Endothelial cell of umbilical vein (primary cell): ENCODE measurements at regions not wholly inside any gene's neighbourhood (a gene's known extent, or its start where the extent isn't known, plus 50 kb on each side); places are given as distances from the start of the nearest gene placed in this dataset.

Experiments used
- BruUV-seq: library from RNA; stranded (reverse); fragments of 400-500 nt; replicated peaks from 2 replicates; lab custom pipeline; 2021; lab: Mats Ljungman, UMichigan
- CTCF ChIA-PET: fragments of 300-600, 350-600 bp; sonication (Branson Sonifier 250); formaldehyde crosslinking; loops from one replicate; lab custom pipeline; 2021; ENCODE audit warnings: antibody characterized with exemption, inconsistent platforms; lab: Charles Lee
- POLR2A ChIA-PET: fragments of 300-600, 350-600 bp; sonication (Branson Sonifier 250); formaldehyde crosslinking; loops from one replicate; lab custom pipeline; 2021; ENCODE audit warnings: antibody characterized with exemption, inconsistent platforms; lab: Charles Lee
- DNase-seq: peaks from one replicate; pipeline ENCODE4 v3.0.0-alpha.2; 2011; ENCODE audit warnings: low read depth, low spot score
- FAIRE-seq: peaks from 2 replicates; lab custom pipeline; 2011; peaks lifted over from hg19 to GRCh38; lab: Jason Lieb, UNC
- H2AFZ ChIP-seq: 2 replicates; pipeline ENCODE4 v1.6.0; 2012; ENCODE audit warnings: low read depth, low read length, control low read depth, inconsistent platforms
- H3K27ac ChIP-seq: 2 replicates; pipeline ENCODE4 v1.5.1; 2011; ENCODE audit warnings: low read depth, mild to moderate bottlenecking, control low read depth, low read length, moderate library complexity; ENCODE audit not compliant: insufficient read depth
- H3K27me3 ChIP-seq, 2 experiments: 2 replicates each; pipeline versions ENCODE4 v1.6.0 to v1.6.1; 2011; ENCODE audit warnings: low read length in 2 of 2, mixed read lengths in 1 of 2; ENCODE audit not compliant: control insufficient read depth in 2 of 2, insufficient read depth in 2 of 2
- H3K36me3 ChIP-seq, 2 experiments: 2 replicates in 1 of 2; 3 replicates in 1 of 2; pipeline ENCODE4 v1.5.1; 2011; ENCODE audit warnings: low read length in 2 of 2, mild to moderate bottlenecking in 1 of 2, moderate library complexity in 1 of 2; ENCODE audit not compliant: control insufficient read depth in 2 of 2, insufficient read depth in 2 of 2; ENCODE audit errors: extremely low read depth in 1 of 2
- H3K4me1 ChIP-seq: 3 replicates; pipeline ENCODE4 v1.5.1; 2011; ENCODE audit warnings: mild to moderate bottlenecking, low read length; ENCODE audit not compliant: control insufficient read depth, insufficient read depth; ENCODE audit errors: extremely low read depth
- H3K4me2 ChIP-seq: 2 replicates; pipeline ENCODE4 v1.6.1; 2011; ENCODE audit warnings: low read length, control low read depth, mixed read lengths; ENCODE audit not compliant: insufficient read depth
- H3K4me3 ChIP-seq, 3 experiments: fragments of 200-600 bp in 1 of 3; sonication (generic), shearing (Covaris generic) in 1 of 3; replicated peaks in 1 of 3; 2 replicates each; pipeline ENCODE4 v1.5.1; 2011 to 2016; ENCODE audit warnings: control low read depth in 3 of 3, low read length in 3 of 3, mild to moderate bottlenecking in 2 of 3, inconsistent platforms in 1 of 3, low read depth in 1 of 3, moderate library complexity in 1 of 3; ENCODE audit not compliant: insufficient read depth in 1 of 3
- H3K79me2 ChIP-seq: 2 replicates; pipeline ENCODE4 v1.6.0; 2012; ENCODE audit warnings: low read length, inconsistent platforms; ENCODE audit not compliant: control insufficient read depth, insufficient read depth
- H3K9ac ChIP-seq: replicated peaks from 2 replicates; pipeline ENCODE3; 2011; ENCODE audit warnings: low read length, control low read depth; ENCODE audit not compliant: insufficient read depth; ENCODE audit errors: extremely low read depth
- H3K9me1 ChIP-seq: replicated peaks from 3 replicates; pipeline ENCODE4 v1.6.0; 2011; ENCODE audit warnings: mild to moderate bottlenecking, low read length; ENCODE audit not compliant: control insufficient read depth, insufficient read depth; ENCODE audit errors: extremely low read depth
- H3K9me3 ChIP-seq: replicated peaks from 2 replicates; pipeline ENCODE4 v1.5.1; 2012; ENCODE audit warnings: low read length, inconsistent platforms; ENCODE audit not compliant: control insufficient read depth, insufficient read depth
- H4K20me1 ChIP-seq: replicated peaks from 2 replicates; pipeline ENCODE3; 2011; ENCODE audit warnings: mild to moderate bottlenecking, low read length; ENCODE audit not compliant: control insufficient read depth, insufficient read depth; ENCODE audit errors: extremely low read depth
- CTCF ChIP-seq, 2 donors: IDR thresholded peaks; 1 replicate in 1 of 2; 2 replicates in 1 of 2; pipeline ENCODE4 v1.5.1; 2011; ENCODE audit warnings: low read length in 2 of 2, mild to moderate bottlenecking in 2 of 2, moderate library complexity in 2 of 2, control low read depth in 1 of 2, inconsistent platforms in 1 of 2, low read depth in 1 of 2; ENCODE audit not compliant: insufficient read depth in 1 of 2; ENCODE audit errors: extremely low read depth in 1 of 2
- EZH2 ChIP-seq: IDR thresholded peaks from 2 replicates; pipeline ENCODE4 v1.6.1; 2012; ENCODE audit warnings: borderline replicate concordance, low read depth, mild to moderate bottlenecking, moderate library complexity, low read length, inconsistent platforms; ENCODE audit not compliant: severe bottlenecking
- FOS ChIP-seq: IDR thresholded peaks from 2 replicates; pipeline ENCODE4 v1.6.1; 2011; ENCODE audit warnings: mild to moderate bottlenecking, low read length, moderate library complexity, borderline replicate concordance; ENCODE audit not compliant: insufficient read depth
- GATA2 ChIP-seq: IDR thresholded peaks from 2 replicates; pipeline ENCODE4 v1.7.0; 2011; ENCODE audit warnings: low read depth, mild to moderate bottlenecking, moderate library complexity, mixed read lengths, low read length; ENCODE audit not compliant: insufficient read length, insufficient read depth
- JUN ChIP-seq: IDR thresholded peaks from 2 replicates; pipeline ENCODE4 v1.6.1; 2011; ENCODE audit warnings: borderline replicate concordance, low read depth; ENCODE audit not compliant: insufficient read length, insufficient read depth
- MAX ChIP-seq: IDR thresholded peaks from 2 replicates; pipeline ENCODE4 v1.6.1; 2011; ENCODE audit not compliant: insufficient read depth, insufficient read length
- MYC ChIP-seq: IDR thresholded peaks from one replicate; pipeline ENCODE4 v1.6.1; 2011; ENCODE audit warnings: mild to moderate bottlenecking, low read depth, low read length
- POLR2A ChIP-seq: IDR thresholded peaks from 2 replicates; pipeline ENCODE4 v1.6.1; 2012; ENCODE audit warnings: low read depth, mild to moderate bottlenecking, control low read depth, low read length
- POLR2AphosphoS5 ChIP-seq: IDR thresholded peaks from 2 replicates; pipeline ENCODE4 v1.6.1; 2012; ENCODE audit warnings: low read depth, mild to moderate bottlenecking, control low read depth, low read length, moderate library complexity; ENCODE audit not compliant: insufficient read depth
- dilution Hi-C: fragments of 300-500 bp; cut with MboI; formaldehyde crosslinking; loops from one replicate; pipeline ENCODE4 v1.15.0; 2019; ENCODE audit warnings: low sequenced_read_pairs; ENCODE audit not compliant: extremely low pct_ligation_motif_present
- intact Hi-C: fragments of 100-400 bp; cut with micrococcal nuclease; formaldehyde crosslinking; loops from one replicate; pipeline ENCODE4 v1.10.0; 2022

GRCh38 chr10:61338146-61338545 is 115.0 kb downstream of the TMEM26 start:
- Histone ChIP-seq H3K9ac (no peak overlapping the region), H3K4me3 (no peak overlapping the region), H3K9me1 (no peaks in the 10 kb centered on the region), H2AFZ (no peak overlapping the region), H3K36me3 (no peaks in the 10 kb centered on the region), H3K27me3 (no peaks in the 10 kb centered on the region), H3K9me3 (no peaks in the 10 kb centered on the region), H3K27ac (no peak overlapping the region), H4K20me1 (no peaks in the 10 kb centered on the region), H3K4me2 (no peak overlapping the region), H3K4me1 (no peaks in the 10 kb centered on the region), H3K79me2 (no peaks in the 10 kb centered on the region)
- TF ChIP-seq MYC (no peak), POLR2A (no peak), GATA2 (no peak), CTCF (IDR thresholded peaks at IDR 0.05; ENCODE audit: extremely low read depth in 1 of 2, insufficient read depth in 1 of 2, low read depth in 1 of 2, low read length in 2 of 2) (no peak), EZH2 (no peak), POLR2AphosphoS5 (no peak), JUN (no peak), MAX (no peak), FOS (no peak)
- intact Hi-C loops = no loop called here
- no TSS peak for BruUV-seq
- POLR2A ChIA-PET = no interaction called here
- CTCF ChIA-PET = interaction anchor here (0.8 to 2.9 kb wide), 4 partner anchors 8 to 54 kb away, joined by 3 to 8 read pairs (median 4); no protein-coding TSS in a partner anchor
- no peak for FAIRE-seq
- dilution Hi-C loops = no loop called here
- DNase-seq = no peak
